PC-9 (cell line): ENCODE measurements at regions not wholly inside any gene's neighbourhood (a gene's known extent, or its start where the extent isn't known, plus 50 kb on each side); places are given as distances from the start of the nearest gene placed in this dataset.

Source experiments
- BruUV-seq: library from RNA; stranded (reverse); fragments of 400-500 nt; replicated peaks from 2 replicates; lab custom pipeline; 2021; lab: Mats Ljungman, UMichigan
- CTCF ChIA-PET: fragments of 300-600 bp; sonication (Branson Sonifier 250); formaldehyde crosslinking; loops from one replicate; lab custom pipeline; 2022; ENCODE audit warnings: antibody characterized with exemption; lab: Charles Lee
- POLR2A ChIA-PET: fragments of 300-600 bp; sonication (Branson Sonifier 250); formaldehyde crosslinking; loops from one replicate; lab custom pipeline; 2022; ENCODE audit warnings: antibody characterized with exemption; ENCODE audit not compliant: unreplicated experiment; lab: Charles Lee
- DNase-seq, 2 experiments: peaks; one replicate each; pipeline versions ENCODE4 v3.0.0 to v3.0.0-alpha.2; 2015 to 2022; ENCODE audit warnings: mixed read lengths in 1 of 2
- H2AFZ ChIP-seq: fragments of 200-600 bp; sonication (generic); 2 replicates; pipeline ENCODE4 v1.8.1; 2017; ENCODE audit warnings: antibody characterized with exemption
- H3F3A ChIP-seq: fragments of 200-600 bp; sonication (generic); 2 replicates; pipeline ENCODE4 v1.8.1; 2017; ENCODE audit warnings: antibody characterized with exemption, mild to moderate bottlenecking, low read depth; ENCODE audit not compliant: insufficient read depth
- H3K27ac ChIP-seq: fragments of 200-600 bp; sonication (generic); 2 replicates; pipeline ENCODE4 v1.6.1; 2016; ENCODE audit warnings: mixed run types
- H3K27me3 ChIP-seq: fragments of 200-600 bp; sonication (generic); 2 replicates; pipeline ENCODE4 v1.6.1; 2016; ENCODE audit warnings: low read depth, mixed run types; ENCODE audit not compliant: insufficient read depth
- H3K36me3 ChIP-seq: fragments of 200-600 bp; sonication (generic); 2 replicates; pipeline ENCODE4 v1.6.1; 2016; ENCODE audit warnings: low read depth, mixed run types
- H3K4me1 ChIP-seq: fragments of 200-600 bp; sonication (generic); replicated peaks from 2 replicates; pipeline ENCODE4 v1.6.1; 2016; ENCODE audit warnings: mixed run types; ENCODE audit not compliant: insufficient read depth
- H3K4me2 ChIP-seq: fragments of 200-600 bp; sonication (generic); 2 replicates; pipeline ENCODE4 v1.6.1; 2017; ENCODE audit warnings: mixed run types
- H3K4me3 ChIP-seq: fragments of 200-600 bp; sonication (generic); 2 replicates; pipeline ENCODE4 v1.6.1; 2016; ENCODE audit warnings: mixed run types
- H3K79me2 ChIP-seq: fragments of 200-600 bp; sonication (generic); 2 replicates; pipeline ENCODE4 v1.6.1; 2017; ENCODE audit warnings: low read depth, mixed run types
- H3K9me2 ChIP-seq: fragments of 200-600 bp; sonication (generic); 2 replicates; pipeline ENCODE4 v1.8.1; 2017; ENCODE audit warnings: mild to moderate bottlenecking; ENCODE audit not compliant: insufficient read depth
- H3K9me3 ChIP-seq: fragments of 200-600 bp; sonication (generic); 2 replicates; pipeline ENCODE4 v1.8.1; 2016; ENCODE audit warnings: low read depth; ENCODE audit not compliant: insufficient read depth
- H4K20me1 ChIP-seq: fragments of 200-600 bp; sonication (generic); 2 replicates; pipeline ENCODE4 v1.8.1; 2017; ENCODE audit not compliant: insufficient read depth
- EZH2 ChIP-seq: fragments of 200-600 bp; sonication (generic); IDR thresholded peaks from 2 replicates; pipeline ENCODE4 v1.8.0; 2017; ENCODE audit warnings: antibody characterized with exemption, low read depth
- intact Hi-C: fragments of 100-400 bp; cut with micrococcal nuclease; formaldehyde crosslinking; loops from one replicate; pipeline ENCODE4 v1.10.0; 2022; ENCODE audit not compliant: unreplicated experiment
- TF ChIP-seq, protein P1 (sequence below): fragments of 200-600 bp; sonication (generic); conservative IDR thresholded peaks from 2 replicates; pipeline ENCODE4 v1.6.1; 2017; ENCODE audit warnings: mixed run types, antibody characterized with exemption, mild to moderate bottlenecking, moderate library complexity

DNA sequence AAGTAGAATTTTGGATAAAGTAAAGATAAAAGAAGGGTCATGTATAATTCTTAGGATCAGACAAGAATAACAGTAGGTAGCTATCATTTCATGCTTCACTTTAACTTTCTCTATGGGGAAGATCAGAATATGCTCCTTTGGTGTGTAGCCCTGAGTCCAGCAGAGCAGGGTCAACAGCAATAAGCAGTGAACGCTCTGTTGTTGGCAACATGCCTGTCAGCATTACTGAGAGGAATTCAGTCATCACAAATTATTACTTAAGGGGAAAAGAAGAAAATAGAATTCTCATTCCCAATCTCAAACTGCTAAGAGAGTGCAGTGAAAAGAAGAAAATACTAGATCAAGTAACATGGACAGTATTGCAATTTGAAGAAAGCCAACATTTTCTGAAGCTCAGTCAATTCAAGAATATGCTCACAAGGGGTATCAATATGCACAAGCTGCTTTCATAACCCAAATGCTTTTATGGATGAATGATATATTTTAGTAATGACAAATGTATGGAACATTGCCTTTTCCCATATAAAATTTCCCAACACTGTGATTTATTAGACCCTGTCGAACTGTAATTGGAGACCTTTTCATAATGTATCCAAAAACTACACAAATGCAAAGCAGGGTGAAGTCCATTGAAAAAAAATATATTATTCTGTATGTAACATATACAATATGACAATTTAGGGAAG lies 1359.4 kb downstream of the EFNA5 start:
- Histone ChIP-seq H3K27me3 (no peaks in the 10 kb centered on the region), H3K4me1 (no peaks in the 10 kb centered on the region), H3K4me3 (no peak overlapping the region), H3K79me2 (no peaks in the 10 kb centered on the region), H3K9me3 (no peaks in the 10 kb centered on the region), H3K9me2 (no peaks in the 10 kb centered on the region), H4K20me1 (no peaks in the 10 kb centered on the region), H3K4me2 (no peak overlapping the region), H3K27ac (no peak overlapping the region), H3F3A (no peaks in the 10 kb centered on the region), H2AFZ (no peak overlapping the region), H3K36me3 (no peaks in the 10 kb centered on the region)
- POLR2A ChIA-PET, result interaction anchor here (0.7 kb wide), 1 partner anchor 849 kb away, joined by 3 read pairs; no protein-coding TSS in a partner anchor
- no peak for TF ChIP-seq EZH2
- TF ChIP-seq, protein P1, sequence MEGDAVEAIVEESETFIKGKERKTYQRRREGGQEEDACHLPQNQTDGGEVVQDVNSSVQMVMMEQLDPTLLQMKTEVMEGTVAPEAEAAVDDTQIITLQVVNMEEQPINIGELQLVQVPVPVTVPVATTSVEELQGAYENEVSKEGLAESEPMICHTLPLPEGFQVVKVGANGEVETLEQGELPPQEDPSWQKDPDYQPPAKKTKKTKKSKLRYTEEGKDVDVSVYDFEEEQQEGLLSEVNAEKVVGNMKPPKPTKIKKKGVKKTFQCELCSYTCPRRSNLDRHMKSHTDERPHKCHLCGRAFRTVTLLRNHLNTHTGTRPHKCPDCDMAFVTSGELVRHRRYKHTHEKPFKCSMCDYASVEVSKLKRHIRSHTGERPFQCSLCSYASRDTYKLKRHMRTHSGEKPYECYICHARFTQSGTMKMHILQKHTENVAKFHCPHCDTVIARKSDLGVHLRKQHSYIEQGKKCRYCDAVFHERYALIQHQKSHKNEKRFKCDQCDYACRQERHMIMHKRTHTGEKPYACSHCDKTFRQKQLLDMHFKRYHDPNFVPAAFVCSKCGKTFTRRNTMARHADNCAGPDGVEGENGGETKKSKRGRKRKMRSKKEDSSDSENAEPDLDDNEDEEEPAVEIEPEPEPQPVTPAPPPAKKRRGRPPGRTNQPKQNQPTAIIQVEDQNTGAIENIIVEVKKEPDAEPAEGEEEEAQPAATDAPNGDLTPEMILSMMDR, result no peak
- intact Hi-C loops, result no loop called here
- CTCF ChIA-PET, result no interaction called here
- DNase-seq, result no peak
- BruUV-seq, result no TSS peak

DNA sequence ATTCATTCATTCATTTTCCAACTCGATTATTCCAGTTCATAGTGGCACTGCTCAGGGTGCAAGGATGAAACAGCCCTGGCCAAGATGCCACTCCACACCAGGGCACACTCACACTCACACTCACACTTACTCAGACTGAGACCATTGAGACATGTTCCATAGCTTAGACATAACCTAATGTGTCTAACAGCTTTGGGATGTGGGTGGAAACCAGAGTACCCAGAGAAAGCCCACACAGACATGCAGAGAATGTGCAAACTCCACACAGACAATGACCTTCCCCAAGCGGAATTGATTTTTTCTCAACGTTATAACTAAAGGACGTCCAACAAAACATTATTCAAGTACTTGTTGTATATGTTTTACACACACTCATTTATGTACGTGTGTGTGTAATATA lies 1363.5 kb downstream of the EFNA5 start:
- no peaks in the 10 kb centered on the region for H3K36me3 ChIP-seq
- no peaks in the 10 kb centered on the region for H3F3A ChIP-seq
- H3K4me2 ChIP-seq, result no peak overlapping the region
- no peaks in the 10 kb centered on the region for H3K4me1 ChIP-seq
- no peaks in the 10 kb centered on the region for H3K27me3 ChIP-seq
- no peak overlapping the region for H3K27ac ChIP-seq
- no peaks in the 10 kb centered on the region for H3K9me2 ChIP-seq
- DNase-seq, result no peak
- intact Hi-C loops, result no loop called here
- BruUV-seq, result no TSS peak
- H2AFZ ChIP-seq, result no peak overlapping the region
- ChIA-PET POLR2A (no interaction called here), CTCF (no interaction called here)
- no peaks in the 10 kb centered on the region for H4K20me1 ChIP-seq
- H3K79me2 ChIP-seq, result no peaks in the 10 kb centered on the region
- H3K9me3 ChIP-seq, result peaks cover 3% of the 10 kb centered on the region; the same call in 1 of the 2 replicates
- no peak overlapping the region for H3K4me3 ChIP-seq
- no peak for TF ChIP-seq EZH2
- TF ChIP-seq, protein P1, result no peak

DNA sequence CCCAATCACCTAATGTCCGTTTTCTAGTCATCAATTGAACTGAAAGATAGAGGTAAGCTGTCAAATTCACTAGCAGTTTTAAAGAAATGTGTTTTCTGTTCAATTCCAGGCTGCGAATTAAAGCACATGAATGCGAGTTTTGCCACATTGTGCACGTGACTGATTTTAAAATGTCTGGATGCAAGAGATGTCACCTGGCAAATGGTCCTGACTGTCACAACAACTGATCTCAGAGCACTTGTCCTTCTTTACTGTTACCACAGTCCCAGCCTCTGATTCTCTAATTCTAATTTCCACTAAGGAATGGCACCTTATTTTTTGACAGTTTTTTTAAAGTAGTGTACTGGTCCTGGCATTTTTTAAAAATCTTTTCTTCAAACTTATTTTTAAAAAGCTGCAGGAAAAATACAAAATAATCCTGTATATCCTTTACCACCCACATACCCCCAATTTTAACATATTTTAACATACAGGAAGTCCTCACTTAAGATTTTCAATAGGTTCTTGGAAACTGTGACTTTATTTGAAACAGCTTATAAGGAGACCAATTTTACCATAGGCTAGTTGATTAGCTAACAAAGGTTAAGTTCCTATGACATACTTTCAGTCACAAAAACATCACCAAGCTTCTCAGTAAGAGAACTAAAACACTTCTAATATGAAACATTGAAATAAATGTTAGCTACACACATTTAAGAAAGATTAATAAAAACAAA lies 1364.3 kb downstream of the EFNA5 start:
- no peak for TF ChIP-seq EZH2
- TF ChIP-seq, protein P1, result no peak
- CTCF ChIA-PET, result no interaction called here

More for the DNA sequence above, 1364.3 kb downstream of the EFNA5 start:
- Histone ChIP-seq H3K27me3 (no peaks in the 10 kb centered on the region), H3K4me1 (no peaks in the 10 kb centered on the region), H2AFZ (no peak overlapping the region), H3F3A (no peaks in the 10 kb centered on the region), H3K9me2 (no peaks in the 10 kb centered on the region), H3K9me3 (peaks cover 3% of the 10 kb centered on the region; the same call in 1 of the 2 replicates), H4K20me1 (no peaks in the 10 kb centered on the region), H3K27ac (no peak overlapping the region), H3K36me3 (no peaks in the 10 kb centered on the region), H3K79me2 (no peaks in the 10 kb centered on the region), H3K4me3 (no peak overlapping the region), H3K4me2 (no peak overlapping the region)
- intact Hi-C loops, result no loop called here
- no peak for DNase-seq
- no TSS peak for BruUV-seq
- POLR2A ChIA-PET, result no interaction called here
